ENCODE measurements at regions not wholly inside any gene's neighbourhood (a gene's known extent, or its start where the extent isn't known, plus 50 kb on each side); places are given as distances from the start of the nearest gene placed in this dataset.

GRCh38 chr6:141026504-141026903 lies 1106.2 kb upstream of the GJE1 start:
- TF ChIP-seq POLR2AphosphoS5 (IDR thresholded peaks at IDR 0.05) (no peak), CTCF (IDR thresholded peaks at IDR 0.05; ENCODE audit: poor library complexity, severe bottlenecking) (no peak), REST (IDR thresholded peaks at IDR 0.05; ENCODE audit: borderline replicate concordance) (no peak), EP300 (conservative IDR thresholded peaks at IDR 0.05; ENCODE audit: poor library complexity, severe bottlenecking) (no peak), TAF1 (IDR thresholded peaks at IDR 0.05; ENCODE audit: low read depth) (no peak), EZH2 (IDR thresholded peaks at IDR 0.05; ENCODE audit: borderline replicate concordance, insufficient read depth, low read length, poor library complexity, severe bottlenecking) (no peak), RAD21 (conservative IDR thresholded peaks at IDR 0.05) (no peak)

All from neural cell (in vitro differentiated cells).